ENCODE measurements at regions not wholly inside any gene's neighbourhood (a gene's known extent, or its start where the extent isn't known, plus 50 kb on each side); places are given as distances from the start of the nearest gene placed in this dataset.
"Not testable (repeated sequence)": the region's sequence is repeated elsewhere in the genome, so short reads cannot be mapped to it uniquely, and the experiment has no call there.

- Histone ChIP-seq H3K4me2 (ENCODE audit: low read depth, low read length, poor library complexity, severe bottlenecking) (no peak overlapping the region), H3K9ac (ENCODE audit: low read length) (no peak overlapping the region), H3K79me2 (ENCODE audit: low read length) (no peaks in the 10 kb centered on the region), H3K4me1 (ENCODE audit: low read length) (peaks cover 9% of the 10 kb centered on the region), H2AFZ (ENCODE audit: low read length) (peak overlapping the region; percentile 40; the same call in 1 of the 2 replicates), H3K9me3 (ENCODE audit: low read length) (peaks cover 16% of the 10 kb centered on the region), H3K27ac (ENCODE audit: low read length) (peak overlapping the region; percentile 69), H3K27me3 (ENCODE audit: low read length) (no peaks in the 10 kb centered on the region), H3K36me3 (ENCODE audit: insufficient read depth, low read length) (no peaks in the 10 kb centered on the region), H3K9me2 (replicated peaks; ENCODE audit: insufficient read depth, low read length) (no peaks in the 10 kb centered on the region), H4K20me1 (ENCODE audit: insufficient read depth, low read depth, low read length) (no peaks in the 10 kb centered on the region), H3K4me3 (ENCODE audit: low read length) (no peak overlapping the region)
- DNase-seq: peak; percentile 60
These were observed 295.8 kb downstream of the MAGEB5 start for GRCh38 chrX:26511589-26512363.

- Histone ChIP-seq H3K4me3 (ENCODE audit: low read length) (no peak overlapping the region), H3K27ac (ENCODE audit: low read length) (no peak overlapping the region), H3K9me3 (ENCODE audit: low read length) (peaks cover 16% of the 10 kb centered on the region), H3K79me2 (ENCODE audit: low read length) (no peaks in the 10 kb centered on the region), H2AFZ (ENCODE audit: low read length) (no peak overlapping the region), H3K9me2 (replicated peaks; ENCODE audit: insufficient read depth, low read length) (no peaks in the 10 kb centered on the region), H3K4me2 (ENCODE audit: low read depth, low read length, poor library complexity, severe bottlenecking) (no peak overlapping the region), H3K9ac (ENCODE audit: low read length) (no peak overlapping the region), H3K36me3 (ENCODE audit: insufficient read depth, low read length) (no peaks in the 10 kb centered on the region), H4K20me1 (ENCODE audit: insufficient read depth, low read depth, low read length) (no peaks in the 10 kb centered on the region), H3K4me1 (ENCODE audit: low read length) (no peaks in the 10 kb centered on the region), H3K27me3 (ENCODE audit: low read length) (no peaks in the 10 kb centered on the region)
- no peak for DNase-seq
These were observed 255.0 kb downstream of the MAGEB5 start for GRCh38 chrX:26470941-26471340.

GRCh38 chrX:26466387-26466786 is 250.4 kb downstream of the MAGEB5 start:
- no peak for DNase-seq
- H3K4me3 ChIP-seq (ENCODE audit: low read length): no peak overlapping the region
- H3K9ac ChIP-seq (ENCODE audit: low read length): no peak overlapping the region
- no peaks in the 10 kb centered on the region for H3K79me2 ChIP-seq (ENCODE audit: low read length)
- peaks cover 19% of the 10 kb centered on the region for H3K9me3 ChIP-seq (ENCODE audit: low read length)
- no peaks in the 10 kb centered on the region for H3K9me2 ChIP-seq (replicated peaks; ENCODE audit: insufficient read depth, low read length)
- no peak overlapping the region for H3K4me2 ChIP-seq (ENCODE audit: low read depth, low read length, poor library complexity, severe bottlenecking)
- H3K27ac ChIP-seq (ENCODE audit: low read length): no peak overlapping the region
- no peaks in the 10 kb centered on the region for H4K20me1 ChIP-seq (ENCODE audit: insufficient read depth, low read depth, low read length)
- H3K27me3 ChIP-seq (ENCODE audit: low read length): no peaks in the 10 kb centered on the region
- no peaks in the 10 kb centered on the region for H3K4me1 ChIP-seq (ENCODE audit: low read length)
- H3K36me3 ChIP-seq (ENCODE audit: insufficient read depth, low read length): no peaks in the 10 kb centered on the region
- no peak overlapping the region for H2AFZ ChIP-seq (ENCODE audit: low read length)

GRCh38 chrX:26445288-26445687 is 229.3 kb downstream of the MAGEB5 start:
- no peaks in the 10 kb centered on the region for H3K4me1 ChIP-seq (ENCODE audit: low read length)
- H3K27ac ChIP-seq (ENCODE audit: low read length): no peak overlapping the region
- H3K4me2 ChIP-seq (ENCODE audit: low read depth, low read length, poor library complexity, severe bottlenecking): no peak overlapping the region
- no peaks in the 10 kb centered on the region for H3K27me3 ChIP-seq (ENCODE audit: low read length)
- DNase-seq: no peak
- no peak overlapping the region for H3K9ac ChIP-seq (ENCODE audit: low read length)
- H3K9me2 ChIP-seq (replicated peaks; ENCODE audit: insufficient read depth, low read length): no peaks in the 10 kb centered on the region
- H2AFZ ChIP-seq (ENCODE audit: low read length): no peak overlapping the region
- H3K36me3 ChIP-seq (ENCODE audit: insufficient read depth, low read length): no peaks in the 10 kb centered on the region
- no peak overlapping the region for H3K4me3 ChIP-seq (ENCODE audit: low read length)
- H4K20me1 ChIP-seq (ENCODE audit: insufficient read depth, low read depth, low read length): no peaks in the 10 kb centered on the region
- H3K79me2 ChIP-seq (ENCODE audit: low read length): no peaks in the 10 kb centered on the region
- H3K9me3 ChIP-seq (ENCODE audit: low read length): peaks cover 26% of the 10 kb centered on the region; the same call in 1 of the 2 replicates

- not testable (repeated sequence) for H3K9me2 ChIP-seq (replicated peaks; ENCODE audit: insufficient read depth, low read length); H3K79me2 ChIP-seq (ENCODE audit: low read length); H3K27me3 ChIP-seq (ENCODE audit: low read length); DNase-seq; H2AFZ ChIP-seq (ENCODE audit: low read length); H4K20me1 ChIP-seq (ENCODE audit: insufficient read depth, low read depth, low read length); H3K4me1 ChIP-seq (ENCODE audit: low read length); H3K36me3 ChIP-seq (ENCODE audit: insufficient read depth, low read length); H3K4me2 ChIP-seq (ENCODE audit: low read depth, low read length, poor library complexity, severe bottlenecking); H3K4me3 ChIP-seq (ENCODE audit: low read length); H3K27ac ChIP-seq (ENCODE audit: low read length); H3K9ac ChIP-seq (ENCODE audit: low read length)
- H3K9me3 ChIP-seq (ENCODE audit: low read length): peaks cover 27% of the 10 kb centered on the region
These were observed 228.4 kb downstream of the MAGEB5 start for GRCh38 chrX:26444417-26444816.

GRCh38 chrX:26442340-26442739 is 226.4 kb downstream of the MAGEB5 start:
- peak; percentile 57 for DNase-seq
- H3K36me3 ChIP-seq (ENCODE audit: insufficient read depth, low read length): no peaks in the 10 kb centered on the region
- H2AFZ ChIP-seq (ENCODE audit: low read length): no peak overlapping the region
- no peak overlapping the region for H3K27ac ChIP-seq (ENCODE audit: low read length)
- no peak overlapping the region for H3K4me3 ChIP-seq (ENCODE audit: low read length)
- H3K4me2 ChIP-seq (ENCODE audit: low read depth, low read length, poor library complexity, severe bottlenecking): no peak overlapping the region
- no peak overlapping the region for H3K9ac ChIP-seq (ENCODE audit: low read length)
- H3K4me1 ChIP-seq (ENCODE audit: low read length): no peaks in the 10 kb centered on the region
- no peaks in the 10 kb centered on the region for H3K79me2 ChIP-seq (ENCODE audit: low read length)
- peaks cover 33% of the 10 kb centered on the region for H3K9me3 ChIP-seq (ENCODE audit: low read length)
- no peaks in the 10 kb centered on the region for H3K27me3 ChIP-seq (ENCODE audit: low read length)
- H4K20me1 ChIP-seq (ENCODE audit: insufficient read depth, low read depth, low read length): no peaks in the 10 kb centered on the region
- no peaks in the 10 kb centered on the region for H3K9me2 ChIP-seq (replicated peaks; ENCODE audit: insufficient read depth, low read length)

- DNase-seq: no peak
- Histone ChIP-seq H3K36me3 (ENCODE audit: insufficient read depth, low read length) (no peaks in the 10 kb centered on the region), H3K9me3 (ENCODE audit: low read length) (peaks cover 1% of the 10 kb centered on the region; the same call in 1 of the 2 replicates), H3K9me2 (replicated peaks; ENCODE audit: insufficient read depth, low read length) (no peaks in the 10 kb centered on the region), H2AFZ (ENCODE audit: low read length) (no peak overlapping the region), H3K4me2 (ENCODE audit: low read depth, low read length, poor library complexity, severe bottlenecking) (no peak overlapping the region), H3K4me3 (ENCODE audit: low read length) (no peak overlapping the region), H3K9ac (ENCODE audit: low read length) (no peak overlapping the region), H3K27ac (ENCODE audit: low read length) (no peak overlapping the region), H3K79me2 (ENCODE audit: low read length) (no peaks in the 10 kb centered on the region), H3K27me3 (ENCODE audit: low read length) (no peaks in the 10 kb centered on the region), H3K4me1 (ENCODE audit: low read length) (no peaks in the 10 kb centered on the region), H4K20me1 (ENCODE audit: insufficient read depth, low read depth, low read length) (no peaks in the 10 kb centered on the region)
These were observed 198.6 kb downstream of the MAGEB5 start for GRCh38 chrX:26414534-26414933.

- H3K4me3 ChIP-seq (ENCODE audit: low read length): no peak overlapping the region
- no peaks in the 10 kb centered on the region for H3K4me1 ChIP-seq (ENCODE audit: low read length)
- no peak overlapping the region for H3K4me2 ChIP-seq (ENCODE audit: low read depth, low read length, poor library complexity, severe bottlenecking)
- peaks cover 14% of the 10 kb centered on the region for H3K9me3 ChIP-seq (ENCODE audit: low read length)
- no peaks in the 10 kb centered on the region for H3K27me3 ChIP-seq (ENCODE audit: low read length)
- H2AFZ ChIP-seq (ENCODE audit: low read length): no peak overlapping the region
- no peaks in the 10 kb centered on the region for H3K9me2 ChIP-seq (replicated peaks; ENCODE audit: insufficient read depth, low read length)
- H3K79me2 ChIP-seq (ENCODE audit: low read length): no peaks in the 10 kb centered on the region
- H3K36me3 ChIP-seq (ENCODE audit: insufficient read depth, low read length): no peaks in the 10 kb centered on the region
- no peak overlapping the region for H3K9ac ChIP-seq (ENCODE audit: low read length)
- no peak overlapping the region for H3K27ac ChIP-seq (ENCODE audit: low read length)
- H4K20me1 ChIP-seq (ENCODE audit: insufficient read depth, low read depth, low read length): no peaks in the 10 kb centered on the region
- no peak for DNase-seq
These were observed 195.1 kb downstream of the MAGEB5 start for GRCh38 chrX:26411045-26411444.

All from Karpas-422 (cell line).